Stromal cell of bone marrow (primary cell): ENCODE measurements at regions not wholly inside any gene's neighbourhood (a gene's known extent, or its start where the extent isn't known, plus 50 kb on each side); places are given as distances from the start of the nearest gene placed in this dataset.

ENCODE experiments used
- DNase-seq: peaks from one replicate; pipeline ENCODE4 v3.0.0-alpha.2; 2012; ENCODE audit warnings: low read depth

- no peak for DNase-seq
Observed at GRCh38 chr14:71287567-71287966, 380.3 kb downstream of the PCNX1 start.

GRCh38 chr14:71289536-71289935 is 382.3 kb downstream of the PCNX1 start:
- DNase-seq = no peak

- DNase-seq = no peak
Observed at GRCh38 chr14:71290301-71290700, 383.0 kb downstream of the PCNX1 start.

- DNase-seq = peak; percentile 57
Observed at GRCh38 chr14:71290960-71291466, 383.8 kb downstream of the PCNX1 start.

- DNase-seq = no peak
Observed at GRCh38 chr14:71296184-71296583, 388.9 kb downstream of the PCNX1 start.

- no peak for DNase-seq
Observed at GRCh38 chr14:71300566-71301330, 393.5 kb downstream of the PCNX1 start.

- DNase-seq = no peak
Observed at GRCh38 chr14:71301611-71302010, 394.4 kb downstream of the PCNX1 start.

- no peak for DNase-seq
Observed at GRCh38 chr14:71304690-71305089, 397.4 kb downstream of the PCNX1 start.

- no peak for DNase-seq
Observed at GRCh38 chr14:71308671-71309070, 401.4 kb downstream of the PCNX1 start.

GRCh38 chr14:71309756-71310155 is 402.5 kb downstream of the PCNX1 start:
- no peak for DNase-seq

- DNase-seq = no peak
Observed at GRCh38 chr14:71311061-71311460, 403.8 kb downstream of the PCNX1 start.

- no peak for DNase-seq
Observed at GRCh38 chr14:71314717-71315116, 407.5 kb downstream of the PCNX1 start.

GRCh38 chr14:71317385-71318096 is 410.3 kb downstream of the PCNX1 start:
- DNase-seq = no peak

- DNase-seq = no peak
Observed at GRCh38 chr14:71318097-71318459, 410.8 kb downstream of the PCNX1 start.

GRCh38 chr14:71319666-71320065 is 412.4 kb downstream of the PCNX1 start:
- DNase-seq = peak; percentile 11

- peak; percentile 98 for DNase-seq
Observed at GRCh38 chr14:71320107-71320733, 413.0 kb downstream of the PCNX1 start, which contains the start of gene SIPA1L1. Gene SIPA1L1 (plus strand): TSS chr14:71320476.

GRCh38 chr14:71320734-71321573 is 413.7 kb downstream of the PCNX1 start:
- peak; percentile 33 for DNase-seq

GRCh38 chr14:71321574-71322315 is 414.5 kb downstream of the PCNX1 start:
- DNase-seq = peak; percentile 21

- peak; percentile 54 for DNase-seq
Observed at GRCh38 chr14:71322655-71323250, 415.5 kb downstream of the PCNX1 start.

- no peak for DNase-seq
Observed at GRCh38 chr14:71324767-71325272, 417.6 kb downstream of the PCNX1 start.

- DNase-seq = no peak
Observed at GRCh38 chr14:71327691-71328090, 420.4 kb downstream of the PCNX1 start.
